Ishikawa (cell line): ENCODE measurements at regions not wholly inside any gene's neighbourhood (a gene's known extent, or its start where the extent isn't known, plus 50 kb on each side); places are given as distances from the start of the nearest gene placed in this dataset.

Experiments used
- CEBPB ChIP-seq: IDR thresholded peaks from 2 replicates; pipeline ENCODE4 v1.6.1; 2012
- CREB1 ChIP-seq: IDR thresholded peaks from 2 replicates; pipeline ENCODE4 v1.6.1; 2012; ENCODE audit warnings: low read depth
- EGR1 ChIP-seq: IDR thresholded peaks from 2 replicates; pipeline ENCODE4 v1.6.1; 2012
- EP300 ChIP-seq: IDR thresholded peaks from 2 replicates; pipeline ENCODE4 v1.6.1; 2012; ENCODE audit warnings: borderline replicate concordance
- FOXM1 ChIP-seq: IDR thresholded peaks from 2 replicates; pipeline ENCODE4 v1.6.1; 2012; ENCODE audit warnings: low read depth, borderline replicate concordance
- NFIC ChIP-seq: IDR thresholded peaks from 2 replicates; pipeline ENCODE4 v1.6.1; 2012
- RAD21 ChIP-seq: IDR thresholded peaks from 2 replicates; pipeline ENCODE4 v1.6.1; 2012; ENCODE audit warnings: low read depth
- TAF1 ChIP-seq: IDR thresholded peaks from 2 replicates; pipeline ENCODE4 v1.6.1; 2012; ENCODE audit warnings: low read depth, mild to moderate bottlenecking
- TCF12 ChIP-seq: IDR thresholded peaks from 2 replicates; pipeline ENCODE4 v1.6.1; 2012; ENCODE audit warnings: low read depth
- TEAD4 ChIP-seq: IDR thresholded peaks from 2 replicates; pipeline ENCODE4 v1.6.1; 2012
- YY1 ChIP-seq: IDR thresholded peaks from 2 replicates; pipeline ENCODE4 v1.6.1; 2012; ENCODE audit warnings: low read depth
- ZBTB7A ChIP-seq: IDR thresholded peaks from 2 replicates; pipeline ENCODE4 v1.6.1; 2012; ENCODE audit warnings: low read depth
- TF ChIP-seq, protein P1 (sequence below): IDR thresholded peaks from 2 replicates; pipeline ENCODE4 v1.6.1; 2012
- TF ChIP-seq, protein P2 (sequence below): IDR thresholded peaks from 2 replicates; pipeline ENCODE4 v1.6.1; 2012; ENCODE audit warnings: low read depth, mild to moderate bottlenecking
- TF ChIP-seq, protein P3 (sequence below): IDR thresholded peaks from 2 replicates; pipeline ENCODE4 v1.6.1; 2012

DNA sequence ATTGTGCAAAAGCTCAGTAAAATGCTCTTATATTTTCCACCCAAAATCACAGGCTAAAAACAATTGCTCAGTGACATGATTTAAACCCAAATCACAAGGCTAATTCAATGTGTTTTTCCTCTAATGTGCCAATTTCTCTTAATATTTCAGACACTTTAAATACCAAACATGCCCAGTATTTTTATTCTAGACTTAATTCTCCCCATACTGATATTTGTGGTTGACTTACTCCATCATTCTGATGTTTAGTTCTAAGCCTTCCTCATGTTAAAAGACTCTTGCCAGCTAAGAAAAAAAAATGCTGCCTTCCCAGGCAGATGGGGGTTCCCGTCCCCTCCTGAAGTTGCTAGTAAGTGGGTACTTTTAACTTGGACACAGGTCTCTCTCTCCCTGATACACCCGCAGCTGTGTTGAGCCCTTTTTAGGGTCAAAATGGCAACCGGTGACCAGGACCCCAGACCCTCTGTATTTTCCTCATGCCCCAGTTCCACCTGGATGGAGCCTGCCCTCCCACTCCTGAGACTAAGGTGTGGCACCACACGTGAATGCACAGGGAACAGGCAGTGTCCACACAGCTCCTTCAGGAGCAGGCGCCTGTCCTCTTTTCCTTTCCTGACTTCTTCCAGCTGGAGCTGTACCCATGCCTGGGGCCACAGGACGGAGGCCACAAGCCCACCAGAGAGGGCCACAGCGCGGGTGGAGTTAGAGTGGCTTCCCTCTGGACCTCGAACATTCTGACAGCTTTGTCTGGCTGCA, 118.9 kb downstream of the RIPK4 start:
- TF ChIP-seq ZBTB7A = no peak
- TF ChIP-seq, protein P1, sequence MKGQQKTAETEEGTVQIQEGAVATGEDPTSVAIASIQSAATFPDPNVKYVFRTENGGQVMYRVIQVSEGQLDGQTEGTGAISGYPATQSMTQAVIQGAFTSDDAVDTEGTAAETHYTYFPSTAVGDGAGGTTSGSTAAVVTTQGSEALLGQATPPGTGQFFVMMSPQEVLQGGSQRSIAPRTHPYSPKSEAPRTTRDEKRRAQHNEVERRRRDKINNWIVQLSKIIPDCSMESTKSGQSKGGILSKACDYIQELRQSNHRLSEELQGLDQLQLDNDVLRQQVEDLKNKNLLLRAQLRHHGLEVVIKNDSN = no peak
- no peak for TF ChIP-seq YY1
- no peak for TF ChIP-seq NFIC
- TF ChIP-seq EGR1 = no peak
- no peak for TF ChIP-seq TCF12
- TF ChIP-seq, protein P2, sequence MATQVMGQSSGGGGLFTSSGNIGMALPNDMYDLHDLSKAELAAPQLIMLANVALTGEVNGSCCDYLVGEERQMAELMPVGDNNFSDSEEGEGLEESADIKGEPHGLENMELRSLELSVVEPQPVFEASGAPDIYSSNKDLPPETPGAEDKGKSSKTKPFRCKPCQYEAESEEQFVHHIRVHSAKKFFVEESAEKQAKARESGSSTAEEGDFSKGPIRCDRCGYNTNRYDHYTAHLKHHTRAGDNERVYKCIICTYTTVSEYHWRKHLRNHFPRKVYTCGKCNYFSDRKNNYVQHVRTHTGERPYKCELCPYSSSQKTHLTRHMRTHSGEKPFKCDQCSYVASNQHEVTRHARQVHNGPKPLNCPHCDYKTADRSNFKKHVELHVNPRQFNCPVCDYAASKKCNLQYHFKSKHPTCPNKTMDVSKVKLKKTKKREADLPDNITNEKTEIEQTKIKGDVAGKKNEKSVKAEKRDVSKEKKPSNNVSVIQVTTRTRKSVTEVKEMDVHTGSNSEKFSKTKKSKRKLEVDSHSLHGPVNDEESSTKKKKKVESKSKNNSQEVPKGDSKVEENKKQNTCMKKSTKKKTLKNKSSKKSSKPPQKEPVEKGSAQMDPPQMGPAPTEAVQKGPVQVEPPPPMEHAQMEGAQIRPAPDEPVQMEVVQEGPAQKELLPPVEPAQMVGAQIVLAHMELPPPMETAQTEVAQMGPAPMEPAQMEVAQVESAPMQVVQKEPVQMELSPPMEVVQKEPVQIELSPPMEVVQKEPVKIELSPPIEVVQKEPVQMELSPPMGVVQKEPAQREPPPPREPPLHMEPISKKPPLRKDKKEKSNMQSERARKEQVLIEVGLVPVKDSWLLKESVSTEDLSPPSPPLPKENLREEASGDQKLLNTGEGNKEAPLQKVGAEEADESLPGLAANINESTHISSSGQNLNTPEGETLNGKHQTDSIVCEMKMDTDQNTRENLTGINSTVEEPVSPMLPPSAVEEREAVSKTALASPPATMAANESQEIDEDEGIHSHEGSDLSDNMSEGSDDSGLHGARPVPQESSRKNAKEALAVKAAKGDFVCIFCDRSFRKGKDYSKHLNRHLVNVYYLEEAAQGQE = no peak
- no peak for TF ChIP-seq EP300
- TF ChIP-seq, protein P3, sequence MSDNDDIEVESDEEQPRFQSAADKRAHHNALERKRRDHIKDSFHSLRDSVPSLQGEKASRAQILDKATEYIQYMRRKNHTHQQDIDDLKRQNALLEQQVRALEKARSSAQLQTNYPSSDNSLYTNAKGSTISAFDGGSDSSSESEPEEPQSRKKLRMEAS = no peak
- no peak for TF ChIP-seq CREB1
- no peak for TF ChIP-seq CEBPB
- no peak for TF ChIP-seq RAD21
- no peak for TF ChIP-seq TAF1
- no peak for TF ChIP-seq TEAD4
- TF ChIP-seq FOXM1 = no peak

DNA sequence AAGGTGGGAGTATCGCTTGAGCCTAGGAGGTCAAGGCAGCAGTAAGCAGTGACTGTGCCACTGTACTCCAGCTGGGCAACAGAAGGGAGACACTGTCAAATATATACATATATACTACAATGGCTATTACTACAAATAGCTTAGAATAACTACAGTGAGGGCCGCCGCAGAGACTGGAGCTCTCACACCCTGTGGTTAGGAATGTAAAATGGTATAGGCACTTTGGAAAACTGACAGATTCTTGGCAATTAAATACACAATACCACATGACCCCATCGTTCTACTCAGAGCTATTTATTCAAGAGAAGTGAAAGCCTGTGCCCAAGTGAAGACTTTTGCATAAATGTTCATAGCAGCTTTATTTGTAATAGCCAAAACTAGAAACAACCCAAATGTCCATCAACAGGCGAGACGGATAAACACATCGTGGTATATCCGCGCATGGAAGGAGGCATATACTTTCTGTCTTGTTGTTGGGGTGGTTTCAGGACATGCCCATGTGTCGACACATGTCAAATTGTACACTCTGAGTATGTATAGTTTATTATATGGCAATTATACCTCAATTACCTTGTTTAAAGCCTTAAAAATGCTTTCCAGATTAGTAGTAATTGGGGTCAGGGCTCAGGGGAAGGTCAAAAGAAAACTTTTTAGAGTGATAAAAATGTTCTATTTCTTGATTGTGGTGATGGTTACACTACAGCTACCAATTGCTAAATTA, 123.4 kb downstream of the RIPK4 start:
- TF ChIP-seq, protein P1 = peak; percentile 45; the same call in 1 of the 2 replicates
- peak; percentile 42; the same call in 1 of the 2 replicates for TF ChIP-seq TEAD4
- no peak for TF ChIP-seq CREB1
- peak; percentile 55 for TF ChIP-seq NFIC

DNA sequence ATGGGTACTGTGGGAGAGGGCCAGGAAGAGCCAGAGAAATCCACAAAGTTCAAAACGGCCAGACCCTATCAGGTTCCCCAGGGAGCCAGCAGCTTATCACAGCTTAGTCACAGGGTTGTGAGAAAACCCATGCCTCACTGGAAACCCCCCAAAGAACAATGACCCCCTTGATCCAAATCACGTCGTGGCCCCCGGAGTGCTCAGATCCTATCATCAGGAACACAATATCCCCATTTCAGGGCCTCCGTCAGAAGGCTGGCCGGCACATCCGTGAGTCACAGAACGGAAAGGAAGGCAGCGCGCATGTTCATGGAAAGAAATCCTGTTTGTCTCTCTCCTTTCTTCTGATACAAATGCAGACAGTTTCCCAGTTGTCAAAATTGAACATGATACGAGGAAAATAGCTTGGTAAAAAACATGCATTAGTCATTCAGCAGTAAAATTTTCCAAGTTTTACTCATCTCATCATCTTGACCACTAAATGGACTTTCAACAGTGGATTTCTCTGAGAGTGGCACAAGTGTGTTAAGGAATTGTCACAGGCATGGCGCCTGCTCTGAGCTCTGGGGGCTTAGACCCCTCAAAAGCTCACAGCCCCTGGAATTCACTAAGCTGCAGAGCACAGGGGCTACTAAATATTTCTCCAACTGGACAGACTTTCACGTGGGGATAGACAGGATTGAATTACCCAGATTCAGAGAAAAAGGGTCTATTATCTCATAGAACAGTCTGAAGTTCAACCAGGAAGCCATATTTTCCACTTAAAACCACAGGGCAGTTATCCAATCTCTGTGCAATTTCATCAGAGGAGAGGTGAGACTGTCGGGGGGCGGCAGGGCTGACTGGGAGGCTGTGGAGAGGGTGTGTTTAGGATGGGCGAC, 124.8 kb downstream of the RIPK4 start:
- TF ChIP-seq NFIC (no peak), CREB1 (no peak), RAD21 (no peak), TEAD4 (no peak)
- TF ChIP-seq, protein P1 = no peak

DNA sequence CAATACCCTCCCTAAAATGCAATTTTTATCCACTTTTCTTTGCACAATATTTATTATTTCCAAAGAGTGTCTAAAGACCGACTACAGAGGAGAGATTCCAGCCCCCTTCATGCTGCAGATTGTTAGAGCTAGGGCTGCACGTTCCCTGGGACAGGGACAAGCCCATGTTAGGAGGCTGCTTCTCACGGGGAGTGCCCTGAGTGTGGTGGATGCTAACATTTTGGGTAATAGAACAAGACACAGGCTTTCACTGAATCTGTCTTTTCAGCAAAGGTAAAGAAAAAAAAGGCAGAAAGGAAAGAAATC, 125.4 kb downstream of the RIPK4 start:
- TF ChIP-seq TEAD4 (no peak), YY1 (no peak), ZBTB7A (no peak), CEBPB (no peak), TCF12 (no peak), EP300 (no peak), RAD21 (no peak), FOXM1 (no peak), TAF1 (no peak), CREB1 (no peak), EGR1 (no peak), NFIC (no peak)
- TF ChIP-seq, protein P1 = no peak
- TF ChIP-seq, protein P3 = no peak
- TF ChIP-seq, protein P2 = no peak
